ENCODE measurements at regions not wholly inside any gene's neighbourhood (a gene's known extent, or its start where the extent isn't known, plus 50 kb on each side); places are given as distances from the start of the nearest gene placed in this dataset.

GRCh38 chr5:81842795-81843398 lies 92.0 kb upstream of the SSBP2 start:
- TF ChIP-seq CTCF (IDR thresholded peaks at IDR 0.05; ENCODE audit: borderline replicate concordance, extremely low read depth, low read length, poor library complexity, severe bottlenecking) (no peak), EZH2 (IDR thresholded peaks at IDR 0.05; ENCODE audit: borderline replicate concordance, low read depth, low read length, severe bottlenecking) (no peak)
